Panc1 (cell line): ENCODE measurements at regions not wholly inside any gene's neighbourhood (a gene's known extent, or its start where the extent isn't known, plus 50 kb on each side); places are given as distances from the start of the nearest gene placed in this dataset.

Experiments
- ATAC-seq: fragments of 200-7000 bp; cut with Tn5 transposase; 2 replicates; pipeline ENCODE4 v1.9.1; 2020; ENCODE audit warnings: mild to moderate bottlenecking, moderate library complexity
- BruUV-seq: library from RNA; stranded (reverse); fragments of 400-500 nt; replicated peaks from 2 replicates; lab custom pipeline; 2021; lab: Mats Ljungman, UMichigan
- CTCF ChIA-PET: fragments of 300-600 bp; sonication (Branson Sonifier 250); formaldehyde crosslinking; loops from one replicate; lab custom pipeline; 2022; ENCODE audit warnings: antibody characterized with exemption; lab: Charles Lee
- POLR2A ChIA-PET: fragments of 300-600 bp; sonication (Branson Sonifier 250); formaldehyde crosslinking; loops from one replicate; lab custom pipeline; 2022; ENCODE audit warnings: antibody characterized with exemption; lab: Charles Lee
- DNase-seq: peaks from one replicate; pipeline ENCODE4 v3.0.0-alpha.2; 2010; ENCODE audit warnings: low read depth, low spot score
- H3K27ac ChIP-seq: 2 replicates; pipeline ENCODE4 v1.5.1; 2011; ENCODE audit warnings: mild to moderate bottlenecking, low read length, inconsistent platforms
- H3K27me3 ChIP-seq: fragments of 200-500 bp; sonication (Bioruptor generic); 2 replicates; pipeline ENCODE4 v1.6.0; 2014; ENCODE audit warnings: low read length, inconsistent platforms; ENCODE audit not compliant: control insufficient read depth, insufficient read depth
- H3K36me3 ChIP-seq: fragments of 200-500 bp; sonication (Bioruptor generic); 2 replicates; pipeline ENCODE4 v1.5.1; 2014; ENCODE audit warnings: inconsistent platforms, mild to moderate bottlenecking, low read length, moderate library complexity; ENCODE audit not compliant: control insufficient read depth, insufficient read depth
- H3K4me1 ChIP-seq: 2 replicates; pipeline ENCODE4 v1.5.1; 2011; ENCODE audit warnings: inconsistent platforms, mild to moderate bottlenecking, low read length, moderate library complexity; ENCODE audit not compliant: control insufficient read depth, insufficient read depth
- H3K4me3 ChIP-seq, 2 experiments: 2 replicates each; pipeline ENCODE4 v1.5.1; 2011 to 2012; ENCODE audit warnings: low read depth in 2 of 2, low read length in 2 of 2, mild to moderate bottlenecking in 2 of 2, inconsistent platforms in 1 of 2, moderate library complexity in 1 of 2
- H3K9me3 ChIP-seq: fragments of 200-500 bp; sonication (Bioruptor generic); 2 replicates; pipeline ENCODE4 v1.5.1; 2014; ENCODE audit warnings: low read depth, mild to moderate bottlenecking, inconsistent platforms, low read length, moderate library complexity; ENCODE audit not compliant: control insufficient read depth, insufficient read depth
- POLR2AphosphoS5 ChIP-seq: IDR thresholded peaks from 2 replicates; pipeline ENCODE4 v1.6.1; 2012; ENCODE audit warnings: mild to moderate bottlenecking, low read depth, low read length, moderate library complexity
- SIN3A ChIP-seq: IDR thresholded peaks from 2 replicates; pipeline ENCODE4 v1.6.1; 2012; ENCODE audit warnings: low read depth, mild to moderate bottlenecking, low read length, moderate library complexity, borderline replicate concordance; ENCODE audit not compliant: insufficient read depth
- TCF7L2 ChIP-seq: IDR thresholded peaks from 2 replicates; pipeline ENCODE4 v1.6.1; 2011; ENCODE audit warnings: mild to moderate bottlenecking, low read depth, low read length, inconsistent platforms
- in situ Hi-C: cut with HindIII; loops from 2 replicates; pipeline ENCODE4 v1.10.0; 2016; ENCODE audit warnings: low sequenced_read_pairs, low pct_unique_long_range_greater_than_20kb
- intact Hi-C: fragments of 100-400 bp; cut with micrococcal nuclease; formaldehyde crosslinking; loops from one replicate; pipeline ENCODE4 v1.10.0; 2022; ENCODE audit not compliant: unreplicated experiment
- TF ChIP-seq, protein P1 (sequence below), 2 experiments: IDR thresholded peaks; 2 replicates each; pipeline ENCODE4 v1.6.1; 2011 to 2012; ENCODE audit warnings: low read depth in 2 of 2, control low read depth in 1 of 2, low read length in 1 of 2, mild to moderate bottlenecking in 1 of 2, moderate library complexity in 1 of 2; ENCODE audit not compliant: insufficient read depth in 1 of 2
- TF ChIP-seq, protein P2 (sequence below): fragments of 450-650 bp; IDR thresholded peaks from 2 replicates; pipeline ENCODE4 v1.5.1; 2017; ENCODE audit warnings: mild to moderate bottlenecking

DNA sequence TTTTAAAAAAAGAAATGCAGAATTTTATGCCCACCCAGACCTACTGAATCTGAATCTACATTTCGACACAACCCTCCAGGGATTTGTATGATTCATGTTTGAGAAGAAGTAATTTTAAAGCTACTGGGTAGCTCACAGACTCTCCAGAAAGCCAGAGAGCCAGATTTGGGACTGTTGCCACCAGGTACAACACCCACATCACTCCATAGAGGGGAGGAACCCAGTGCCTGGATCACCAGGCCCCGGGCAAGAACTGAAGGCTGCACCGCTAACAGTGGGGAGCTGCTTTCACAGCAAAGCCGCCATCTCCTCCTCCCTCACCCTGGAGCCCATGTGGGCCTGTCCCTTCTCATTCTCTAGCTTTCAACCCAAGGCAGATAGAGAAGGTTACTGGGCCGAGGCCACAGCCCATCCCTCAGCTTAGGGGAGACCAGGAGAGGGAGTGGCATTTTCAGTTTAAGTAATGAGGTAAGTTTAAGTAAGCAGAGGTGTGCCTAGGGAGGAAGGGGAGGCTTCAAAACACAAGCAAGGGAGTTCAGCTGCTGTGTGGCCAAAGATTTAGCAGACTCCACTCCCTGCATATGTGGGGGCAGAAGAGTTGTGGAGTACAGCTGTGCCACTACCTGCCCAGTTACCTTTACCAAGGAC lies 109.8 kb downstream of the IL12A start:
- no peak for TF ChIP-seq SIN3A
- no peak for TF ChIP-seq TCF7L2
- TF ChIP-seq, protein P1, sequence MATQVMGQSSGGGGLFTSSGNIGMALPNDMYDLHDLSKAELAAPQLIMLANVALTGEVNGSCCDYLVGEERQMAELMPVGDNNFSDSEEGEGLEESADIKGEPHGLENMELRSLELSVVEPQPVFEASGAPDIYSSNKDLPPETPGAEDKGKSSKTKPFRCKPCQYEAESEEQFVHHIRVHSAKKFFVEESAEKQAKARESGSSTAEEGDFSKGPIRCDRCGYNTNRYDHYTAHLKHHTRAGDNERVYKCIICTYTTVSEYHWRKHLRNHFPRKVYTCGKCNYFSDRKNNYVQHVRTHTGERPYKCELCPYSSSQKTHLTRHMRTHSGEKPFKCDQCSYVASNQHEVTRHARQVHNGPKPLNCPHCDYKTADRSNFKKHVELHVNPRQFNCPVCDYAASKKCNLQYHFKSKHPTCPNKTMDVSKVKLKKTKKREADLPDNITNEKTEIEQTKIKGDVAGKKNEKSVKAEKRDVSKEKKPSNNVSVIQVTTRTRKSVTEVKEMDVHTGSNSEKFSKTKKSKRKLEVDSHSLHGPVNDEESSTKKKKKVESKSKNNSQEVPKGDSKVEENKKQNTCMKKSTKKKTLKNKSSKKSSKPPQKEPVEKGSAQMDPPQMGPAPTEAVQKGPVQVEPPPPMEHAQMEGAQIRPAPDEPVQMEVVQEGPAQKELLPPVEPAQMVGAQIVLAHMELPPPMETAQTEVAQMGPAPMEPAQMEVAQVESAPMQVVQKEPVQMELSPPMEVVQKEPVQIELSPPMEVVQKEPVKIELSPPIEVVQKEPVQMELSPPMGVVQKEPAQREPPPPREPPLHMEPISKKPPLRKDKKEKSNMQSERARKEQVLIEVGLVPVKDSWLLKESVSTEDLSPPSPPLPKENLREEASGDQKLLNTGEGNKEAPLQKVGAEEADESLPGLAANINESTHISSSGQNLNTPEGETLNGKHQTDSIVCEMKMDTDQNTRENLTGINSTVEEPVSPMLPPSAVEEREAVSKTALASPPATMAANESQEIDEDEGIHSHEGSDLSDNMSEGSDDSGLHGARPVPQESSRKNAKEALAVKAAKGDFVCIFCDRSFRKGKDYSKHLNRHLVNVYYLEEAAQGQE (IDR thresholded peaks at IDR 0.05; ENCODE audit: insufficient read depth in 1 of 2, low read depth in 2 of 2, low read length in 1 of 2): no peak
- TF ChIP-seq, protein P2, sequence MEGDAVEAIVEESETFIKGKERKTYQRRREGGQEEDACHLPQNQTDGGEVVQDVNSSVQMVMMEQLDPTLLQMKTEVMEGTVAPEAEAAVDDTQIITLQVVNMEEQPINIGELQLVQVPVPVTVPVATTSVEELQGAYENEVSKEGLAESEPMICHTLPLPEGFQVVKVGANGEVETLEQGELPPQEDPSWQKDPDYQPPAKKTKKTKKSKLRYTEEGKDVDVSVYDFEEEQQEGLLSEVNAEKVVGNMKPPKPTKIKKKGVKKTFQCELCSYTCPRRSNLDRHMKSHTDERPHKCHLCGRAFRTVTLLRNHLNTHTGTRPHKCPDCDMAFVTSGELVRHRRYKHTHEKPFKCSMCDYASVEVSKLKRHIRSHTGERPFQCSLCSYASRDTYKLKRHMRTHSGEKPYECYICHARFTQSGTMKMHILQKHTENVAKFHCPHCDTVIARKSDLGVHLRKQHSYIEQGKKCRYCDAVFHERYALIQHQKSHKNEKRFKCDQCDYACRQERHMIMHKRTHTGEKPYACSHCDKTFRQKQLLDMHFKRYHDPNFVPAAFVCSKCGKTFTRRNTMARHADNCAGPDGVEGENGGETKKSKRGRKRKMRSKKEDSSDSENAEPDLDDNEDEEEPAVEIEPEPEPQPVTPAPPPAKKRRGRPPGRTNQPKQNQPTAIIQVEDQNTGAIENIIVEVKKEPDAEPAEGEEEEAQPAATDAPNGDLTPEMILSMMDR: no peak
- TF ChIP-seq POLR2AphosphoS5: no peak
- H3K27ac ChIP-seq: no peak overlapping the region
- no peak overlapping the region for H3K4me3 ChIP-seq
- intact Hi-C loops: no loop called here
- no peaks in the 10 kb centered on the region for H3K27me3 ChIP-seq
- POLR2A ChIA-PET: no interaction called here
- DNase-seq (no peak), ATAC-seq (no peak)
- CTCF ChIA-PET: no interaction called here
- in situ Hi-C loops: no loop called here
- no peaks in the 10 kb centered on the region for H3K4me1 ChIP-seq
- H3K36me3 ChIP-seq: no peaks in the 10 kb centered on the region
- no TSS peak for BruUV-seq
- H3K9me3 ChIP-seq: no peaks in the 10 kb centered on the region

DNA sequence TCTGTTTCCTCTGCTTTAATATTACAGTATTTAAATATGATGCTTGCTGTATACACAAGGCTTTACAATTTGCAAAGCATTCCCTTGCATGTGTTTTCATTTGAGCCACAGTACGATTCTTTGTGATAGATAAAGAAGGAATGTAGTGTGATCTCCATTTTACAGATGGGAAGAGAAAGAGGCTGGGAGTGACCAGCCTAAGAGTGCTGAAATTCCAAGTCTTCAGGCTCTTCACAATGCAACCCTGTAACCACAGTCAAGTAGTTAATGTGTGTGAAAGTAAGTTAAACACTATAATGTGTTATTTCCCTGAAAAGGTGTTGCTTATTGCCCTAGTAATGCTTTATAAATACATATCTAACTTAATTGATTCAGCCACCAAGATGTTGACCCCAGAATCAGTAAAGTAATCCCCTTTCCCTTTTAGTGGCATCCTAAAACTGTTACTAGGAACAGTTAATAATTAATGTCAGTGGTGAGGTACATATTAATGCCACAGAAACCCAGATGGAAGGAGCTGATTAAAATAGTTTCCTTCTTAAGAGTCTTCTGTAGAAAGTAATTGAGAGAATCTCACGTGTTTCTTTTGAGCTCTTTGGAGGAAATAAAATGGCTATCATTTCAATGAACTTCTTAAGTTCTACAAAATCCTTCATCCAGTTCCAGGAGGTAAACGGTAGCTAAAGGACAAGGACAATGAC lies 110.4 kb downstream of the IL12A start:
- BruUV-seq: no TSS peak
- ChIA-PET POLR2A (no interaction called here), CTCF (no interaction called here)
- ATAC-seq (no peak), DNase-seq (no peak)
- TF ChIP-seq, protein P2: no peak
- no peak for TF ChIP-seq TCF7L2
- TF ChIP-seq POLR2AphosphoS5: no peak
- TF ChIP-seq, protein P1 (IDR thresholded peaks at IDR 0.05; ENCODE audit: insufficient read depth in 1 of 2, low read depth in 2 of 2, low read length in 1 of 2): no peak
- TF ChIP-seq SIN3A: no peak
- Histone ChIP-seq H3K4me3 (no peak overlapping the region), H3K9me3 (no peaks in the 10 kb centered on the region), H3K27me3 (no peaks in the 10 kb centered on the region), H3K36me3 (no peaks in the 10 kb centered on the region), H3K4me1 (no peaks in the 10 kb centered on the region), H3K27ac (no peak overlapping the region)
- in situ Hi-C loops (no loop called here), intact Hi-C loops (no loop called here)
